PC-3 (cell line): ENCODE measurements at regions not wholly inside any gene's neighbourhood (a gene's known extent, or its start where the extent isn't known, plus 50 kb on each side); places are given as distances from the start of the nearest gene placed in this dataset.

Source experiments
- ATAC-seq: fragments of 200-7000 bp; cut with Tn5 transposase; 2 replicates; pipeline ENCODE4 v1.9.1; 2020; ENCODE audit warnings: mild to moderate bottlenecking, moderate library complexity
- BruUV-seq: library from RNA; stranded (reverse); fragments of 400-500 nt; replicated peaks from 2 replicates; lab custom pipeline; 2021; lab: Mats Ljungman, UMichigan
- CTCF ChIA-PET: fragments of 300-600 bp; sonication (Branson Sonifier 250); formaldehyde crosslinking; loops from one replicate; lab custom pipeline; 2022; ENCODE audit warnings: antibody characterized with exemption; lab: Charles Lee
- POLR2A ChIA-PET: fragments of 300-600 bp; sonication (Branson Sonifier 250); formaldehyde crosslinking; loops from one replicate; lab custom pipeline; 2022; ENCODE audit warnings: antibody characterized with exemption; ENCODE audit not compliant: unreplicated experiment; lab: Charles Lee
- DNase-seq: peaks from one replicate; pipeline ENCODE4 v3.0.0-alpha.2; 2015
- H2AFZ ChIP-seq: fragments of 300-600 bp; sonication (generic); 2 replicates; pipeline ENCODE4 v1.6.0; 2016; ENCODE audit warnings: antibody characterized with exemption, low read length
- H3F3A ChIP-seq: fragments of 300-600 bp; sonication (generic); one replicate; pipeline ENCODE4 v1.6.0; 2017; ENCODE audit warnings: antibody characterized with exemption, low read length, control low read depth, mild to moderate bottlenecking; ENCODE audit not compliant: unreplicated experiment
- H3K27ac ChIP-seq: fragments of 300-600 bp; sonication (generic); 2 replicates; pipeline ENCODE4 v1.5.1; 2016; ENCODE audit warnings: mild to moderate bottlenecking, low read length
- H3K27me3 ChIP-seq: fragments of 300-600 bp; sonication (generic); 2 replicates; pipeline ENCODE4 v1.6.1; 2016; ENCODE audit warnings: low read length, mixed read lengths
- H3K36me3 ChIP-seq: fragments of 300-600 bp; sonication (generic); 2 replicates; pipeline ENCODE4 v1.6.1; 2016; ENCODE audit warnings: low read depth, mixed run types, low read length, mixed read lengths
- H3K4me1 ChIP-seq: fragments of 300-600 bp; sonication (generic); 2 replicates; pipeline ENCODE4 v1.5.1; 2016; ENCODE audit warnings: low read length; ENCODE audit not compliant: insufficient read depth
- H3K4me2 ChIP-seq: fragments of 300-600 bp; sonication (generic); 2 replicates; pipeline ENCODE4 v1.6.0; 2016; ENCODE audit warnings: low read length
- H3K4me3 ChIP-seq: fragments of 300-600 bp; sonication (generic); 2 replicates; pipeline ENCODE4 v1.5.1; 2016; ENCODE audit warnings: mild to moderate bottlenecking, low read length, mixed read lengths
- H3K79me2 ChIP-seq: fragments of 300-600 bp; sonication (generic); 2 replicates; pipeline ENCODE4 v1.6.1; 2017; ENCODE audit warnings: low read length, mixed read lengths
- H3K9ac ChIP-seq: fragments of 300-600 bp; sonication (generic); 2 replicates; pipeline ENCODE4 v1.6.0; 2016; ENCODE audit warnings: mild to moderate bottlenecking, low read length
- H3K9me2 ChIP-seq: fragments of 300-600 bp; sonication (generic); replicated peaks from 2 replicates; pipeline ENCODE4 v1.6.1; 2016; ENCODE audit warnings: mixed run types, low read length, mixed read lengths
- H3K9me3 ChIP-seq: fragments of 300-600 bp; sonication (generic); 2 replicates; pipeline ENCODE4 v1.6.1; 2016; ENCODE audit warnings: low read length, mixed read lengths
- H4K20me1 ChIP-seq: fragments of 300-600 bp; sonication (generic); 2 replicates; pipeline ENCODE4 v1.6.1; 2016; ENCODE audit warnings: low read length, mixed read lengths
- EZH2 ChIP-seq: fragments of 300-600 bp; sonication (generic); IDR thresholded peaks from one replicate; pipeline ENCODE4 v1.6.1; 2017; ENCODE audit warnings: antibody characterized with exemption, mild to moderate bottlenecking, low read length; ENCODE audit not compliant: unreplicated experiment
- EZH2phosphoT487 ChIP-seq: fragments of 300-600 bp; sonication (generic); IDR thresholded peaks from 2 replicates; pipeline ENCODE4 v1.6.1; 2018; ENCODE audit warnings: mild to moderate bottlenecking, antibody characterized with exemption, low read length, borderline replicate concordance
- intact Hi-C: fragments of 100-400 bp; cut with micrococcal nuclease; formaldehyde crosslinking; loops from 2 replicates; pipeline ENCODE4 v1.9.0; 2023
- TF ChIP-seq, protein P1 (sequence below): fragments of 300-600 bp; sonication (generic); conservative IDR thresholded peaks from 2 replicates; pipeline ENCODE4 v1.5.1; 2017; ENCODE audit warnings: antibody characterized with exemption, low read depth, mild to moderate bottlenecking, low read length

DNA sequence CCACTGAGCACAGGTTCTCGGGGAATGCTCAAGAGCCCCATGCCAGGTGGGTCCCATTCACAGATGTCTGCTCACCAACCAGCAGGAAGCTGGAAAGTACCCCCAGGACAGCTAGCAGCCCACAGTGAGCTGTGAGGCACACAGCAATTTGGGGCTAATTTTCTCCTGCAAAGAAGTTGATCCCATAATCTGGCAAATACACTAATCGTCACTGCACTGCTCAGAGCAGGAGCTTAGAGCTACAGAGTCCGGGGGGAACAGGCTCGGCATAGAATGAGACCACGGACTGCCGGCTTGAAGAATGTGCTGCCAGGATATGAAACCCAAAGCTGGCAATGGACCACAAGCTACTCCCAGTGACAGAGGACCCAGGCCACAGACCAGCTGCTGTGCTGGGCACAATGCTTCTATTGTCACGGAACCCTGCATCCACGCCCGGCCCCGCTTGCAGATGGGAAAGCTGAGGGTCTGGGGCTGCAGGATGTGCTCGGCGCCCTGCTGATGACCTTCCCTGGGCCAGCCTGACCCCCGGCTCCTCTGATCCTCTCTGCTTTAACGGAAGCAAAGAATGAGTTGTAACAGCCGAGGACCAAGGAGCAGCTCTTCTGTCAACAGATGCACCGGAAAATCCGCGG, 239.7 kb downstream of the CTTN start:
- Histone ChIP-seq H3K9me3 (no peaks in the 10 kb centered on the region), H3K9ac (no peak overlapping the region), H3K27ac (no peak overlapping the region), H3K27me3 (no peaks in the 10 kb centered on the region), H2AFZ (no peak overlapping the region), H3K36me3 (no peaks in the 10 kb centered on the region), H3K4me1 (no peaks in the 10 kb centered on the region), H3K4me3 (no peak overlapping the region), H3K79me2 (no peaks in the 10 kb centered on the region), H3K4me2 (no peak overlapping the region), H4K20me1 (0 out of 2 replicates have a peak, but pooled peaks cover 2% of the 10 kb centered on the region), H3F3A (no peaks in the 10 kb centered on the region), H3K9me2 (no peaks in the 10 kb centered on the region)
- DNase-seq (no peak), ATAC-seq (no peak)
- BruUV-seq = no TSS peak
- CTCF ChIA-PET = no interaction called here
- intact Hi-C loops = no loop called here
- TF ChIP-seq, protein P1, sequence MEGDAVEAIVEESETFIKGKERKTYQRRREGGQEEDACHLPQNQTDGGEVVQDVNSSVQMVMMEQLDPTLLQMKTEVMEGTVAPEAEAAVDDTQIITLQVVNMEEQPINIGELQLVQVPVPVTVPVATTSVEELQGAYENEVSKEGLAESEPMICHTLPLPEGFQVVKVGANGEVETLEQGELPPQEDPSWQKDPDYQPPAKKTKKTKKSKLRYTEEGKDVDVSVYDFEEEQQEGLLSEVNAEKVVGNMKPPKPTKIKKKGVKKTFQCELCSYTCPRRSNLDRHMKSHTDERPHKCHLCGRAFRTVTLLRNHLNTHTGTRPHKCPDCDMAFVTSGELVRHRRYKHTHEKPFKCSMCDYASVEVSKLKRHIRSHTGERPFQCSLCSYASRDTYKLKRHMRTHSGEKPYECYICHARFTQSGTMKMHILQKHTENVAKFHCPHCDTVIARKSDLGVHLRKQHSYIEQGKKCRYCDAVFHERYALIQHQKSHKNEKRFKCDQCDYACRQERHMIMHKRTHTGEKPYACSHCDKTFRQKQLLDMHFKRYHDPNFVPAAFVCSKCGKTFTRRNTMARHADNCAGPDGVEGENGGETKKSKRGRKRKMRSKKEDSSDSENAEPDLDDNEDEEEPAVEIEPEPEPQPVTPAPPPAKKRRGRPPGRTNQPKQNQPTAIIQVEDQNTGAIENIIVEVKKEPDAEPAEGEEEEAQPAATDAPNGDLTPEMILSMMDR = no peak
- no peak for TF ChIP-seq EZH2
- TF ChIP-seq EZH2phosphoT487 = no peak
- POLR2A ChIA-PET = no interaction called here

DNA sequence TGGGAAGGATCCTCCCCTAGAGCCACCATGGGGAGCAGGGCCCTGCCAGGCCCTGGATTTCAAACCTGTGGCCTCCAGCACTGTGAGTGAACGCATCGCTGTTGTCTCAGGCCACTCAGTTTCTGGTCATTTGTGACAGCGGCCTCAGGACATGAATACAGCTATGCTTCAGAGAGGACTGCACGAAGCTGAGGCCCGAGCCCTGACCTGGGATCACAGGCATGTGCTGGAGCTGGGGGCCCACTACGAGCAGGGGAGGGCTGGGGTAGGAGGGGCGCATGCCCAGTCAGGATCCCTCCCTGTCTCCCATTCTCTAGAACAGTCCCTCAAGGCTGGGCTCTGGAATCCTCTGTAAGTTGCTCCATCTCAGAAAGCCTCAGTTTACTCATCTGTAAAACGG, 242.1 kb downstream of the CTTN start:
- Histone ChIP-seq H3K27ac (no peak overlapping the region), H3K79me2 (no peaks in the 10 kb centered on the region), H4K20me1 (0 out of 2 replicates have a peak, but pooled peaks cover 2% of the 10 kb centered on the region), H3K4me1 (no peaks in the 10 kb centered on the region), H3K9ac (no peak overlapping the region), H3K4me2 (no peak overlapping the region), H3K27me3 (no peaks in the 10 kb centered on the region), H3K36me3 (no peaks in the 10 kb centered on the region), H2AFZ (no peak overlapping the region), H3F3A (no peaks in the 10 kb centered on the region), H3K9me3 (no peaks in the 10 kb centered on the region), H3K4me3 (no peak overlapping the region), H3K9me2 (no peaks in the 10 kb centered on the region)
- POLR2A ChIA-PET = no interaction called here
- ATAC-seq (no peak), DNase-seq (no peak)
- intact Hi-C loops = no loop called here
- TF ChIP-seq, protein P1 = no peak
- no peak for TF ChIP-seq EZH2
- TF ChIP-seq EZH2phosphoT487 = no peak
- CTCF ChIA-PET = no interaction called here
- no TSS peak for BruUV-seq

- intact Hi-C loops = no loop called here
- no peak overlapping the region for H3K4me3 ChIP-seq
- no peaks in the 10 kb centered on the region for H3K9me2 ChIP-seq
- TF ChIP-seq, protein P1 = no peak
- no peak for TF ChIP-seq EZH2phosphoT487
- no peak for TF ChIP-seq EZH2
- no peaks in the 10 kb centered on the region for H3K27me3 ChIP-seq
- H3K79me2 ChIP-seq = no peaks in the 10 kb centered on the region; the same call in 1 of the 2 replicates
- no peaks in the 10 kb centered on the region for H3F3A ChIP-seq
- no peak for DNase-seq
- BruUV-seq = no TSS peak
- no peaks in the 10 kb centered on the region for H3K4me1 ChIP-seq
- ATAC-seq = no peak
- H3K36me3 ChIP-seq = no peaks in the 10 kb centered on the region
- ChIA-PET CTCF (no interaction called here), POLR2A (no interaction called here)
- H3K27ac ChIP-seq = no peak overlapping the region
- no peaks in the 10 kb centered on the region for H3K9me3 ChIP-seq
- 0 out of 2 replicates have a peak, but pooled peaks cover 6% of the 10 kb centered on the region for H4K20me1 ChIP-seq
- H2AFZ ChIP-seq = no peak overlapping the region
- H3K9ac ChIP-seq = no peak overlapping the region
- no peak overlapping the region for H3K4me2 ChIP-seq
Observed at GRCh38 chr11:70641369-70641768, 243.0 kb downstream of the CTTN start.
